ENCODE measurements at regions not wholly inside any gene's neighbourhood (a gene's known extent, or its start where the extent isn't known, plus 50 kb on each side); places are given as distances from the start of the nearest gene placed in this dataset.

DNA sequence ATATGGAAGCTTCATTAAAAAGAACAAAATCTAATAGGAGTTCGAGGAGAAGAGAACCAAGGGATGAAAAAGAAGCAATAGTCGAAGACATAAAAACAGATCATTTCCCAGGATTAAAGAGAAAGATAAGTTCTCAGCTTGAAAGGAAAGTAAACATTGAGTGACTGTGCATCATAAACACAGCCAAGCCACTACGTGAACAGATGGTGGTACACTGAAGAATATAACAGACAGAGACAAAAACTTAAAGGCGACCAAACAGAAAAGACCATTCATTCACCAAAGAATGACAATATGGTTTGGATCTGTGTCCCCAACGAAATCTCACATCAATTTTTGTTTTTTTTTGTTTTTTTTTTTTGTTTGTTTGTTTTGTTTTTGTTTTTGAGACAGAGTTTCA is 210.8 kb upstream of the LINGO1 start:
- no peak overlapping the region for H3K27ac ChIP-seq
- DNase-seq (ENCODE audit: low spot score in 2 of 2): no peak
- TF ChIP-seq POLR2A (IDR thresholded peaks at IDR 0.05): no peak
- TF ChIP-seq EP300 (IDR thresholded peaks at IDR 0.05): no peak
- TF ChIP-seq, protein P1, sequence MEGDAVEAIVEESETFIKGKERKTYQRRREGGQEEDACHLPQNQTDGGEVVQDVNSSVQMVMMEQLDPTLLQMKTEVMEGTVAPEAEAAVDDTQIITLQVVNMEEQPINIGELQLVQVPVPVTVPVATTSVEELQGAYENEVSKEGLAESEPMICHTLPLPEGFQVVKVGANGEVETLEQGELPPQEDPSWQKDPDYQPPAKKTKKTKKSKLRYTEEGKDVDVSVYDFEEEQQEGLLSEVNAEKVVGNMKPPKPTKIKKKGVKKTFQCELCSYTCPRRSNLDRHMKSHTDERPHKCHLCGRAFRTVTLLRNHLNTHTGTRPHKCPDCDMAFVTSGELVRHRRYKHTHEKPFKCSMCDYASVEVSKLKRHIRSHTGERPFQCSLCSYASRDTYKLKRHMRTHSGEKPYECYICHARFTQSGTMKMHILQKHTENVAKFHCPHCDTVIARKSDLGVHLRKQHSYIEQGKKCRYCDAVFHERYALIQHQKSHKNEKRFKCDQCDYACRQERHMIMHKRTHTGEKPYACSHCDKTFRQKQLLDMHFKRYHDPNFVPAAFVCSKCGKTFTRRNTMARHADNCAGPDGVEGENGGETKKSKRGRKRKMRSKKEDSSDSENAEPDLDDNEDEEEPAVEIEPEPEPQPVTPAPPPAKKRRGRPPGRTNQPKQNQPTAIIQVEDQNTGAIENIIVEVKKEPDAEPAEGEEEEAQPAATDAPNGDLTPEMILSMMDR (IDR thresholded peaks at IDR 0.05): no peak
- peaks cover 0 to 18% (median 0%) of the 10 kb centered on the region in 4 donors for H3K9me3 ChIP-seq
- no peaks in the 10 kb centered on the region for H3K4me1 ChIP-seq
- WGBS, 2 donors: 51 to 62% methylated on average over 5 of the region's 5 CpGs
- H3K4me3 ChIP-seq: no peak overlapping the region
- no peaks in the 10 kb centered on the region for H3K36me3 ChIP-seq
- peaks cover 0 to 4% of the 10 kb centered on the region in 2 donors for H3K27me3 ChIP-seq

- Histone ChIP-seq H3K27me3 (peaks cover 0 to 10% of the 10 kb centered on the region in 2 donors), H3K9me3 (peaks cover 0 to 18% (median 0%) of the 10 kb centered on the region in 4 donors), H3K27ac (no peak overlapping the region), H3K36me3 (no peaks in the 10 kb centered on the region), H3K4me1 (no peaks in the 10 kb centered on the region), H3K4me3 (no peak overlapping the region)
- WGBS, 2 donors: 61 to 66% methylated on average over 11 of the region's 11 CpGs
- no peak for DNase-seq (ENCODE audit: low spot score in 2 of 2)
- TF ChIP-seq POLR2A (IDR thresholded peaks at IDR 0.05) (no peak), EP300 (IDR thresholded peaks at IDR 0.05) (no peak)
- TF ChIP-seq, protein P1 (IDR thresholded peaks at IDR 0.05): no peak
Measured at GRCh38 chr15:77840991-77841775, 208.5 kb upstream of the LINGO1 start.

GRCh38 chr15:77839970-77840905 is 207.5 kb upstream of the LINGO1 start:
- 68 to 73% methylated on average over 10 to 11 of the region's 11 CpGs for WGBS, 2 donors

GRCh38 chr15:77839456-77839855 is 206.7 kb upstream of the LINGO1 start:
- Histone ChIP-seq H3K9me3 (peaks cover 0 to 5% (median 0%) of the 10 kb centered on the region in 4 donors), H3K36me3 (no peaks in the 10 kb centered on the region), H3K27ac (no peak overlapping the region), H3K4me1 (no peaks in the 10 kb centered on the region), H3K27me3 (peaks cover 0 to 11% of the 10 kb centered on the region in 2 donors), H3K4me3 (no peak overlapping the region)
- DNase-seq (ENCODE audit: low spot score in 2 of 2): no peak
- TF ChIP-seq EP300 (IDR thresholded peaks at IDR 0.05) (no peak), POLR2A (IDR thresholded peaks at IDR 0.05) (no peak)
- TF ChIP-seq, protein P1 (IDR thresholded peaks at IDR 0.05): no peak
- WGBS, 2 donors: 90 to 91% methylated on average over 8 of the region's 8 CpGs

More at GRCh38 chr15:77839970-77840905, 207.5 kb upstream of the LINGO1 start:
- no peaks in the 10 kb centered on the region for H3K4me1 ChIP-seq
- H3K27ac ChIP-seq: no peak overlapping the region
- no peak overlapping the region for H3K4me3 ChIP-seq
- TF ChIP-seq EP300 (IDR thresholded peaks at IDR 0.05): no peak
- TF ChIP-seq, protein P1 (IDR thresholded peaks at IDR 0.05): no peak
- no peak for TF ChIP-seq POLR2A (IDR thresholded peaks at IDR 0.05)
- peaks cover 0 to 12% (median 0%) of the 10 kb centered on the region in 4 donors for H3K9me3 ChIP-seq
- peaks cover 0 to 11% of the 10 kb centered on the region in 2 donors for H3K27me3 ChIP-seq
- no peaks in the 10 kb centered on the region for H3K36me3 ChIP-seq
- DNase-seq (ENCODE audit: low spot score in 2 of 2): no peak

All from tibial nerve (tissue), 4 donors.